GM19397 (cell line): ENCODE measurements at regions not wholly inside any gene's neighbourhood (a gene's known extent, or its start where the extent isn't known, plus 50 kb on each side); places are given as distances from the start of the nearest gene placed in this dataset.
"Not testable (repeated sequence)": the region's sequence is repeated elsewhere in the genome, so short reads cannot be mapped to it uniquely, and the experiment has no call there.

Source experiments
- ATAC-seq: cut with Tn5 transposase; IDR thresholded peaks from one replicate; pipeline ENCODE4 v1.9.1; 2021; ENCODE audit warnings: mild to moderate bottlenecking, moderate library complexity; ENCODE audit not compliant: unreplicated experiment

- no peak for ATAC-seq
Observed at GRCh38 chr5:124521461-124522230, 224.8 kb downstream of the ZNF608 start.

- no peak for ATAC-seq
Observed at GRCh38 chr5:124519396-124519795, 227.0 kb downstream of the ZNF608 start.

DNA sequence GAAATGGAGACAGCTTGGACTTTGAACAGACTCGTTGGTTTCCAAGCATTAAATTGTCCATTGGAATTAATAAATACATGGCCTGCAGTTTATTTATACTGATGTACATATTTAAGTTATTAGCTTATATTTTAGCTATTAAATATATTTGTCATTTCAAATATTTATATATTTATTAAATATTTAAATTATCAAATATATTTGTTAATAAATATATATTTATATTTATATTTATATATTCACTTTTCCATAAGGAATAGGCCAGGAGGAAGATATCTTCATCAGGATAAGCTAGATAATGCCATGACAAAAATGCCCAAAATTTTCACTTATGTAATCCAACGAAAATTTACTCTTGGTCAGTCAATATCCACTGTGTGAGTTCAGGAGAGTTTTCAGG, 229.9 kb downstream of the ZNF608 start:
- ATAC-seq, result no peak

GRCh38 chr5:124515497-124516245, 230.8 kb downstream of the ZNF608 start:
- no peak for ATAC-seq

DNA sequence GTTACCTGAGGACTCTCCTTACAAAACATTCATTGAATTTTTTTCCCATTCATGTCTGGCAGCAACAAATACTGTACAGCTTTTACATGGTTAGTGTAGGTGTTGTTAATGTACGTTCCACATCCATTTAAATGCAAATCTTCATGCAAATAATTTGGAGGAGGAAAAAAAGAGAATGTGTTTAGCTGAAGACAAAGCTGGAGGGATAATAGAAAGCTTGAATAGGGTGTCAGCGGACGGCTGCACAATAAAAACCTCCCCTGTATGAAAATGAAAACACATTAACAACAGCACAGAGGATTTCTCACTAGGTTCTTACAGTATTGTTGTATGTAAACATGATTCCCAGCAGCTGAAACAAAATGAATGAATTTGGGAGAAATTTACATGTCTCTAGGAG, 231.5 kb downstream of the ZNF608 start:
- ATAC-seq, result no peak

DNA sequence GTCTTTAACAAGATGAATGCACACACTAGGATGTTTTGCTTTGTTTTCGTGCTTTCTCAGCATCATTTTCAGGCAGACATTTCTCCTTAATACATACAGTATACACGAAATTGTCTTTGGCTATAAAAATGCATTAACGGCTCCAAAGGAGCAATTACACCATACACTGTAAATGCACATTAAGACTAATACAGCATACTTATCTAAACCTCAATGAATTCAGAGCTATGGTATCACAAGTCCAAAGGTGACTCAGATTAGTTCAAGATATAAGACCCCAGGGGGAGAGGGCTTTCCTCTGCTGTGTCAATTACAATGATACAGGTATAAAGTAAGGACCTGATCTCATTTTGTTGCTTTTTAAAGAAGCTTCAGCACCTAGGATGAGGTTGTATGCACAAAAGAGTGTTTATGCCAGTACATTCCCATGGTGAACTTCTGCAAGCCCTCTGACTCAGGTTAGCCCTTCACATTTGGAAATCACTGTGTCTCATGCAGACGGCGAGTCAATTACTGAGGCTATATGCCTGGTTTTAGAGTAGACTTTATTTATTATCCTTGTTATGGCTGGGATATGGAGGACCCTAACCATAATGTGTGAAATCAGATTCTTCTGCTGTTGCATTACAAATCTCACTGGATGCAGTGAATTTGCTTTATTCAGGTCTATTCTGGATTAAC, 233.3 kb downstream of the ZNF608 start:
- no peak for ATAC-seq

GRCh38 chr5:124512236-124512635, 234.2 kb downstream of the ZNF608 start:
- ATAC-seq, result no peak

DNA sequence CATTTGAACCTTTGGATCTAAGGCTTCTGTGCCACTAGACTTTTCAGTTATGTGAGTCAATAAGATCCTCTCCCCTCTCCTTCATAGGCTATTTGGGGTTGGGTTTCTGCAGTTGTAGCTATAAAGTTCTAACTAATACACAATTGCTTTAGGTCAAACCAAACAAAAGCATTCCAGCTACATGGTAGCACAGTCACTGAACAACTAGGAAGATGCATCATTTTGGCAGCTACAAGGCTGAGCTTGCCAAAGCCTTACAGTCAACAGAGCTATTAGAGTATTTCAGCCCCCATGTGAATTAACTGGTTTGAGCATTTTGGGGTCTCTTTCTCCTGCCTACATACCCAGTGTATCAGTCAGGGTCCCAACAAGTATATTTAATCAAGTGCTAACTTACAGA, 234.6 kb downstream of the ZNF608 start:
- no peak for ATAC-seq

DNA sequence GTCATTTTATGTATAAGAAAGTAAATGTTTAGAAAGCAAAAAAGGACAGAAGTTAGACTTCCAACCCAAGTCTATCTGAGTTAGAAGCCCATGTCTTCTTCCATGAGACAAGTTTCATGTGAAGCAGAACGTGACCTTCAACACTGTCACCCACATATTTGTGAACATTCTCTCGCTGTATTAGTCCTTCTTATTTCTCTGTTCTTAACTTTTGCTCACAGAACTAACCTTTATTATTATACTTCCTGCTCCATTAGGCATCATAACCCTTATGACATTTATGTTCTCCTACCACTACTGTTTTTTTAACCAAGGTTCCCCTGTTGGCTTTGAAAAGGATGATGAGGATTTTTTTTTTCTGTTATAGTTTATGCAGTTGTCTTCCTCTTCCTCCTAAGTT, 238.8 kb downstream of the ZNF608 start:
- no peak for ATAC-seq

DNA sequence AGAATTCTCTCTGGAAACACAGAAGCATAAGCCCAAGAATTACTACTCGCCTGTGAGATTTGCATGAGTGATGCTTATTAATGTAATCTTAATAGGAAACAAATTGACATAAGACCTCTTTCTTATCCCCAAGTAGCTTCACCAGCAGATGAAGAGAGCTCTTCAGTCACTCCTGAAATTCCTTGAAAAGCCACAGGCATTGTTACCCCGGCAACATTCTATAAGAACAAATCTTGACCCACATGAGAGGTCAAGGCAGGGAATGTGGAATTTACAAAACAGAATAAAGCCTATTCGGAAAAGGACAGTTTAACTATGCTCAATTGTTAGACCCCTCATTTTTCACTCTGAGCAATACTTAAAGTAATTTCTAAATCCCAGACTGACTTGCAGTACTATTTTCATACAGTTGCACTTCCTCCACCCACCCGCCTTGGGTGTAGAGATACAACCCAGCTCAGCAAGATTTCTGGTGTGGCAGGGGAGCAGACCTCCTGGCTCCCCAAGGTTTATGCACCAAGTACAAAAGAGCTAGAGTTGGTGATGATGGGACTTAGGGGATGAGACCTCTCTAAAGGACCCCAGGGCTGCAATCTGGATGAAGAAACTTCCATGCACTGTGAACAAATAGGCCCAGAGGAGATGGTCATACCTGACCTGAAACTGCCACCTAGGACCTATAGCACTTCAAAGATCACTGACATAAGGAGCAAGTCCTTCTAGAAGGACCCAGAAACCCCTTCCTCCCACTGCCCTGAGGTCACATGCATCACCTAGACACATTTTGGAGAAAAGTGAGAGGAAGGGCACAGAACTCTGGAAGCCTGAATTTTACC, 242.1 kb downstream of the ZNF608 start:
- ATAC-seq, result peak; percentile 67

DNA sequence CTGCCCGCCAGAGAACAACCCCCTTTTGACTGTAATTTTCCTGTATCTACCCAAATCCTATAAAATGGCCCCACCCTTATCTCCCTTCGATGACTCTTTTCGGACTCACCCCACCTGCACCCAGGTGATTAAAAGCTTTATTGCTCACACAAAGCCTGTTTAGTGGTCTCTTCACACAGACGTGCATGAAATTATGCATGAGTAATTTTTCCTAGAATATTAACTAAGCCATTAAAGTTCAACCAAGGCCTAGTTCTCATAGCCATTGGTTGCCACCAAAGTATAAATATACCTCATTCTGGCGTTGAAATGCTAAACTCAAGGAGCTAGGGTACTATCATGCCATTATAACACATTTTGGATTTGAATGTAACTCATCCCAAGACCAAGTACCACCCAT, 243.9 kb downstream of the ZNF608 start:
- ATAC-seq, result no peak

DNA sequence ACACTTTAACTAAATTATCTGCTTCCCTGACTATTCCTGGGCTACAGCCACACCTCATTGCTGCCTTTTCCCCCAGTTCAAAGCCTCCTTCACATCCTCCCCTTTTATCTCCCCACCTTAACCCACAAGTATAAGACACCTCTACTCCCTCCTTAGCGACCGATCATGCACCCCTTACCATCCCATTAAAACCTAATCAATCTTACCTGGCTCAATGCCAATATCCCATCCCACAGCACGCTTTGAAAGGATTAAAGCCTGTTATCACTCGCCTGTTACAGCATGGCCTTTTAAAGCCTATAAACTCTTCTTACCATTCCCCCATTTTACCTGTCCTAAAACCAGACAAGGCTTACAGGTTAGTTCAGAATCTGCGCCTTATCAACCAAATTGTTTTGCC, 246.6 kb downstream of the ZNF608 start:
- ATAC-seq, result not testable (repeated sequence)

DNA sequence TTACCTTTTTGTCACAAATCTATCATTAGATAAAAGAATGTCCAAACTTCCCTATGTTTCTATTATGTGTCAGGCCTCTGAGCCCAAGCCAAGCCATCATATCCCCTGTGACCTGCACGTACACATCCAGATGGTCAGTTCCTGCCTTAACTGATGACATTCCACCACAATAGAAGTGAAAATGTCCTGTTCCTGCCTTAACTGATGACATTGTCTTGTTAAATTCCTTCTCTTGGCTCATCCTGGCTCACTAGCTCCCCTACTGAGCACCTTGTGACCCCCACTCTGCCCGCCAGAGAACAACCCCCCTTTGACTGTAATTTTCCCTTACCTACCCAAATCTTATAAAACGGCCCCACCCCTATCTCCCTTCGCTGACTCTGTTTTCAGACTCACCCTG, 249.5 kb downstream of the ZNF608 start:
- not testable (repeated sequence) for ATAC-seq

DNA sequence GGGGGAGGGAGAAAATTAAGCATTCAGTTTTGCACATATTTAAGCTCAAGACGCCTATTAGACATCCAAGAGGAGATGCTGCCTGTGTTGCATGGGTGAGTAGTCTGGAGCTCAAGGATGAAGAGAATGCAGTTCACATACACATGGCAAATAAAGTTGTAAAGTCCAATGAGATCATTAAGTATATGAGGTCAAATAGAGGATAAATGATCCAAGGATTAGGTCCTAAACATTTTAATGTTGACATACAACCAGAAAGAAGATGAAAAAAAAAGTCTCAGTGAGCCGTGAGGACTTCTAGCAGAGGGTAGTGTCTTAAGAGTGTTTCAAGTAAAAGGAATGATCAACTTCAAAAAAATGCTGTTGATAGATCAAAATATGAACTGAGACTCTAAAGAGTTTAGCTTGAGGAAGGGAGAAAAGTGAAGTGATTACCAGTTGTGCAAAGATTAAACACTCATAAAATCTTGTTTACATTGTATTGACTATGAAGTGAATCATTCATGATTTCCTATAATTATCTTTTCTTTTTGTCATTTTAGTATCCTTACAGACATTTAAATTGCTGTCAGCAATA, 251.8 kb downstream of the ZNF608 start:
- ATAC-seq, result no peak

DNA sequence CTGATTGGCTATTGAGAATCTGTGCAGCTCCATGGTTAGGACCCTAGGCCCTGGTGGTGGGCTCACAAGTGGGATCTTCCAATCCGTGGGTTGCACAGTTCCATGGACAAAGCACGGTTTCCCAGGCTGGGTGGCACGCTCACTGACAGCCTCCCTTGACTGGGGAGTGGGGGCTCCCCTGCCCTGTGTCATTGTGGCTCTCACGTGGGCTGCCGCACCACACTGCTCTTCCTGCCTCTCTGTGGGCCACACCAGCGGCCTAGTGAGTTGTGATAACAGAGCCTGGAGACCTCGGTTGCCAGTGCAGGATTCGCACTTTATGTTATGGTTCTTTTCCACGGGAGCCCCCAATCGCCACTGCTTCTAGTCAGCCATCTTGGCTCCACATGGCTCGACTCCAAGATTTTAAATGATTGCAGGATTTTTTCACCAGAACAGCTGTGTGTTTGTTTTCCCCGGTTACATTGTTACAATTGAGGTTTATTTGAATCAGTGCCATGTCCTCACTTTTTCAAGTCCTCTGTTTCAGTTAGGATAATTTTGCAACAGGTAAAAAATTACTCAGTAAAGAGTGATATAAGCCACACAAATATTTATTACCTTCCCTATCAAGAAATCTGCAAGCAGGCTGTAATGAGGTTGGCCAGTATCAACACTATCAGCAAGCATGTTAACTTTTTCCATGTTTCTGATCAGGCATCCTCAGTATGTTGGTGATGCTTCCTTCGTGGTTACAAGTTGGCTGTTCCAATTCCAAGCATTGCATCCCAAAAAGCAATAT, 253.8 kb downstream of the ZNF608 start:
- no peak for ATAC-seq

GRCh38 chr5:124490315-124490714, 256.1 kb downstream of the ZNF608 start:
- not testable (repeated sequence) for ATAC-seq

GRCh38 chr5:124481419-124481818, 265.0 kb downstream of the ZNF608 start:
- ATAC-seq, result no peak

GRCh38 chr5:124480964-124481363, 265.5 kb downstream of the ZNF608 start:
- ATAC-seq, result no peak

DNA sequence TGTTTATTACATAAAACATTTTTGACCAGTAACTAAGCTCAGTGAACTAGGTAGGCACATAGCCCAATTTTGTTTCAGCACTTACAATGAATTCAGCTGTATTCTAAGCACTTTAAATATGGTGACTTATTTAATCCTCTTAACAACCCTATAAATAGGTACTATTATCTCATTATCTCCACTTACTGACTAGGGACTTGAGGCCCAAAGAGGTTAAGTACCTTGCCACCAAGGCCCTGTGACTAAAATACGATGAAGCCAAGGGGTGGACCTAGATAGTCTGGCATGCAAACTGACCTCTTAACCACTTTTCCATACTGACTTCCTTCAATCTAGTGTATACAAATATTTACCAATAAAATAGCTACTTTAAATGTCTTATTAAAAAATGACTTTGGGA, 266.4 kb downstream of the ZNF608 start:
- ATAC-seq, result no peak

- no peak for ATAC-seq
Observed at GRCh38 chr5:124478264-124478663, 268.2 kb downstream of the ZNF608 start.
